ENCODE measurements at regions not wholly inside any gene's neighbourhood (a gene's known extent, or its start where the extent isn't known, plus 50 kb on each side); places are given as distances from the start of the nearest gene placed in this dataset.

DNA sequence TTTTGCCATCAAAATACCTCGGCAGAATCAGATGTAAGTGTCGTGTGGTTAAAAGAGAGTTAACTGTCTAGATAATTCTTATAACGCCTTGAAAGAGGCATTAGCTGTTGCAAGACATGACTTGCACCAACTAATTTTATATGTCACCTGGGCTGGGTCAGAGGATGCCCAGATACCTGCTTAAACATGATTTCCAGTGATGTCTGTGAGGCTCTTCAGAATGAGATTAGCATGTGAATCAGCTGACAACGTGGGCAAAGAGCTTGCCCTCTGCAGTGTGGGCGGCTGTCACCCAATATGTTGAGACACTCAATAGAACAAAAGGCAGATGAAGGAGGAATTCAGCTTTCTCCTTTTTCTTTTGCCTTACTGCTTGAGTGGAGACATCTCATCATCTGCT lies 1180.6 kb downstream of the NLGN4Y start:
- no peak for DNase-seq

DNA sequence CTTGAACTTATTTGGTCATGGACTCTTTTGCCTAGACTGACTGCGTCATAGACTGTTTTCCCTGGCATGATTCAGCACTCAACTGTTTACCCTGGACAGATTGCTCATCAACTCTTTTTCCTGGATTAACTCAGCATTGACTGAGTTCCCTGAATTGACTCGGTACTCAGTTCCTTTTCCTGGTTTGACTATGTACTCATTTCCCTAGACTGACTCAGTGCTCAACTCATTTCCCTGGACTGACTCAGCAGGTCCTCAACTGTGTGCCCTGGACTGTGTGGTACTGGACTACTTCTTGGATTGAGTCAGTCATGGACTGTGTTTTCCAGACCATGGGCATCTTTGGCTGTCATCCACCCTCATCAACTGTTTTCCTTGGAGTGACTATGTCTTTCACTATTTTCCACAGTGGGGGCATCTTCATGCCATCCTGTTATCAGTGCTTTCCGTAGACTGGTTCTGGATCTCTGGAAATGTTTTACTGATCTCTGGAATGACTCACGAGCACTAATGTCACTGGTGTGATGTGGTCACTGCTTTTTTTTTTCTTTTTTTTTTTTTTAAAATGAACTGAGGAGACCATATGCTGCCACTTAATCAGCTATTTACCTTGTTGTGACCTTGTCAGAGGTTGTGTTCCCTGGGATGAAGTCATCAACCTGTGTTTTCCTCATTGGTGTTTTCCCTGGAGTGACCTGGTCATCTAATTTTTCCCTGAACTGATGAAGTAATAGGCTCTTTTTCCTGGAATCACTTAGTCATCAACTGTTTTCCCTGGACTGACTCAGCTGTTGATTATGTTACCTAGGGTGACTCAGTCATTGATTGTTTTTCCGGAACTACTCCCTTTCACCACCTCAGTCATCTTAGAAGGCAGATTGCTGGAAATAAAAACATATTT lies 1225.5 kb downstream of the NLGN4Y start:
- DNase-seq = no peak

DNA sequence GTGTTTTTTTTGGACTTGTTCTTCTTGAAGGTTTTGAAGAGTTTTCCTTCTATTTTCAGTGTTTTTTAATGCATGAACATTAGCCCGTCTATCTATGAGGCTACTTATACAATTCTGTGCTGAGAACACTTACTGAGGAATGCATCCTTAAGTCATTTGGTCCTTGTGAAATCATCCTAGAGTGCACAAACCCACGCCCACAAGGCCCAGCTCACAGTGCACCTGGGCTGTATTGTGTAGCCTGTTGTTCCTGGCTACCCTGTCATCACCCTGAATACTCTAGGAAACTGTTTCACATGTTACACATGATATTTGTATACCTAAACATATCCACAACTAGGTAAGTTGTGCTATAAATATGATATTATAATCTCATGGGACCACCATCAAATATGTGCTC lies 1226.7 kb downstream of the NLGN4Y start:
- DNase-seq = no peak

DNA sequence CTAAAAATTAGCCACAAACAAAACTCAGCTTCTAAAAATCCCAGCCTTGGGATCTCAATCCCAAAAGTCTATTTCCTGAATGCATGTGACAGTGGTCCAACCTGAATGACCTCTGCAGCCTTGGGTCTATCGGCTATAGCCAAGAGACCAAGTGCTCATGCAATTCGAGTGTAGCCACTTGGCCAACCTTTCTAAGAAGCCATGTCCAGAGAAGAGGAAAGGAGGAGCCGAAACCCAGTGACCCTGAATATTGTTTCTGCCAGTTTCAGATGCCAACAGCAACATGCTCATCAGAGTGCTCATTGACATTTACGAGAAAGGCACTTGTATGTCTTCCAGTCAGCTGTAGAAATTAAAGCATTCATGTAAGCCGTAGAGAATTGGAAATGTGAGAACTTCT lies 1231.9 kb downstream of the NLGN4Y start:
- DNase-seq = no peak

GRCh38 chrY:15773579-15773978 lies 1249.2 kb downstream of the NLGN4Y start:
- no peak for DNase-seq

- DNase-seq = no peak
Observed at GRCh38 chrY:15775880-15776279, 1251.6 kb downstream of the NLGN4Y start.

GRCh38 chrY:15779891-15780290 lies 1255.6 kb downstream of the NLGN4Y start:
- no peak for DNase-seq

DNA sequence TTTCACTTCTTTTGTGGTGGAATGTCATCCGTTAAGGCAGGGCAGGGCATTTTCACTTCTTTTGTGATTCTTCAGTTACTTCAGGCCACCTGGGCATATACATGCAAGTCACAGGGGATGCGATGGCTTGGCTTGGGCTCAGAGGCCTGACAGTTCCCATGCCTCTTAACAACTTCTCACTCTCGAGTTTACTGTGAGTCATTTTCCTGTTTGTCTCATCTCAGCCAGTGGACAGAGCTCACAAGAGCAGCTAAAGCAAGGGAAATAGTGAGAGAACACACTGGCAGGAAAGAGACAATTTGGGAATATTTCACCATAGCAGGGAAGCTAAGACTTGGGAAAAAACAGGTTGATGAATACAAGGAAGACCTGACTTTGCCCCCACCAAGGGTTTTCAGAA lies 1275.7 kb downstream of the NLGN4Y start:
- DNase-seq = no peak

DNA sequence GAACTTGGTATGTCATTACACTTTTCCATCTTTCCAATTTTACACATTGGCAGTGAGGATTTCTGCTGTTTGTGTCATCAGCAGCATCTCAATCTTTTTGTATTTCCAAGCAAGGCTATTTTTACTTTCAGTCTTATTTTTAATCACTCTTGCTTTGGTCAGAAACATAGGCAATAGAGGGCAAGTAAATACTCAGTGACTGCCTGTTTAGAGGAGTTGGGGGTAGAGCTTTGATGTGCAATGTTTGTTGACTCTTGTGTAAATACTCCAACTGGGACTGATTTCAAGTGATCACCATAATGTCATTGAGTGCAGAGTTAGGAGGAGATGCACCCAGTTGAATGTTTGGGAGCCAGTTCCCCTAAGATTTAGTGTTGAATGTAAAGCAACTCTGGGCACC lies 1281.7 kb downstream of the NLGN4Y start:
- DNase-seq = no peak

GRCh38 chrY:15814241-15814640 lies 1289.9 kb downstream of the NLGN4Y start:
- DNase-seq = no peak
